Muscle of back (tissue), 3 donors: ENCODE measurements at regions not wholly inside any gene's neighbourhood (a gene's known extent, or its start where the extent isn't known, plus 50 kb on each side); places are given as distances from the start of the nearest gene placed in this dataset.
A peak's percentile ranks its signal among the peaks of the same experiment; 100 is the strongest.

Experiments used
- DNase-seq, 3 donors: peaks; one replicate each; pipeline versions ENCODE4 v3.0.0 to v3.0.0-alpha.2; 2013

GRCh38 chr9:120009856-120010255 is 570.1 kb downstream of the CDK5RAP2 start:
- DNase-seq, result no peak

GRCh38 chr9:120001536-120001935 is 578.4 kb downstream of the CDK5RAP2 start:
- DNase-seq, result peak in 1 of 3 donors; percentile 33

DNA sequence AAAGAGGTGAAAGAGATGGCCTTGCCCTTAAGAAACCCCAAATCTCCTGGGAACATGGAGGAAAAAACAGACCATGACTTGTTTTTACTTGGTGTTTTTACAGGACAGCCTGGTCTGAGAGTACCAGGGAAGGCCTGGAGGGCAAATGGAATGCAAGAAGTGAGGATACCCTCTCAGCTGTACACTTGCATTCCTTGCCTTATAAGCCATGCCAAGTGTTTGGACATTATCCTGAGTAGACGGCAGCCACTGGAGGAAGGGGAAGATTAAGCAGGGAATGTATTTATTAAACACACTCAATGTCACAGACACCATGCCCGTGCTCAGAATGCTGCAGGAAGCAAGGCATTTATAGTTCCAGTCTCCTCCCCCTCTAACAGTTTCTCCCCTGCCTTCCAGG is 581.4 kb downstream of the CDK5RAP2 start:
- DNase-seq, result no peak

GRCh38 chr9:119991797-119992196 is 588.2 kb downstream of the CDK5RAP2 start:
- no peak for DNase-seq

DNA sequence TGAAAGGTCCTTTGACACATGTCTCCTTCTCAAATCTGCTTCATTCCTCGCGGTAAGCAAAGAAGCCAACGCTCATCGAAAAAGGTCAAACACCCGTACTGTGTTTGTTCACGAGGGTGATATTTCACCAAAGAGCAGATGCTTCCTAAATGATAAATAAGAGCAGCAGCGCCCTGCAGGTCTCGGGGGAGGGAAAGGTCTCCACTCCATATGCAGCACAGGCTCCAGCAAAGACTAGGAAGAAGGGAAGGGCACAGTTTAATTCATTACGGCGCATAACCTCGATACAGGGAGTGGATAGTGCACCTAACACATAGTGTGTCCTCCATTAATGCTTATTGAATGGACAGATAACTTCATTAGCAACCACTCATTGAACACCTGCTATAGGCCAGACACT is 593.3 kb downstream of the CDK5RAP2 start:
- no peak for DNase-seq

DNA sequence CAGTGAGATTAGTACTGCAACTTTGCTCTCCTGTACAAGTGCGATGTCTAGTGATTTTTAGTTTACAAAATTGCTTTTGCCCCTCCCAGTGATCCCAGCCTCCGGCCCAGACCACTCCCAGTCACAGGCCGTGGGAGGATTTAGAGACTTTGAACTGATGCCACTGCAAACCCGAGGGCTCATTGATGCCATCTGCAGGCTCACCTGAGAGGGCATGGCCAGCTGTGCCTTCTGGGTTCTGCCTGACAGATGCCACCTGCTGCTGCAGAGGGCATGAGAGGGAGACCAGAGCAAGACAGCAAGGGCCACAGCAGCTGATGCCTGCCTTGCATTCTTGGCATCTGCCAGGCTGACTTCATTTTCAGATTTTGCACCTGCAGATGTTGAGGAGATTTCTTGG is 593.8 kb downstream of the CDK5RAP2 start:
- DNase-seq, result no peak

- no peak for DNase-seq
Measured at GRCh38 chr9:119974026-119974425, 604.8 kb upstream of the BRINP1 start.

DNA sequence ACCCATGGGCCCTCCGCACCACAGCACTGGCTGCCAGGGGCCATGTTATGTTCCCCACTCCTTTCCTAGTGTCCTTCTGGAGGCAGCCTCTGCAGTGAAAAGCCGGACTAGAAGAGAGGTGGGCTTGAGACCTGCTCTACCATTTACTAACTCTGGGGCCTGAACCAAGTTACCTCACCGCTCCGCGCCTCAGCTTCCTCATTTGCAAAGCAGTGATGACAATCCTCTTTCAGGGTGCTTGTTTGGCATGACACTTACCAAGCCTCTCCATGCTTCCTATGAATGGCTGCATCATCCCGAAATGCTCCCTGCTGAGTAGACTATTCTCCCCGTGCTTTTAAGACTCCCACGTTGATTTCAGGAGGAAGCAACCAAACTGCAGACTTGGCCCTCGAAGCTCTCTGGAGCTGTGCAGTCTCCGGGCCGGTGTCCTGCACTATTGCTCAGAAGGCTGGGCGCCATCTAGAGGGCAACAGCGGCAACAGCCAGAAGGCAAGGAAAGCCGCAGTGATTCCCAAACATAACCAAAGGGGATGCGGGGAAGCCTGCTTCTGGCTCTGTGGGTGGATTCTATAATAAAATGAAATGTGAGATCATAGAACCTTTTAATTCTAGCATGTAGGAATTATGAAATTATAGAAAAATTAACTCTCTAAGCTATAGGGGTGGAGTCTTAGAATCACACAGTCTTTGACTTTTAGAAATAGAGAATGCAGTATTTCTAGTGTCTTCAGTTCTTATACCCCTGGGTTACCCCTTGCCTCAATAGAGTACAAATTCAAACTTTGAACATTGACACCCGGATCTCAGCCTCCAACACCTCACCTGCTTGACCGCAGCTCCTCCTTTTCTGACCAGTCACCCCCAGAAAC is 599.8 kb upstream of the BRINP1 start:
- peak; percentile 59 to 80 (median 63) for DNase-seq

DNA sequence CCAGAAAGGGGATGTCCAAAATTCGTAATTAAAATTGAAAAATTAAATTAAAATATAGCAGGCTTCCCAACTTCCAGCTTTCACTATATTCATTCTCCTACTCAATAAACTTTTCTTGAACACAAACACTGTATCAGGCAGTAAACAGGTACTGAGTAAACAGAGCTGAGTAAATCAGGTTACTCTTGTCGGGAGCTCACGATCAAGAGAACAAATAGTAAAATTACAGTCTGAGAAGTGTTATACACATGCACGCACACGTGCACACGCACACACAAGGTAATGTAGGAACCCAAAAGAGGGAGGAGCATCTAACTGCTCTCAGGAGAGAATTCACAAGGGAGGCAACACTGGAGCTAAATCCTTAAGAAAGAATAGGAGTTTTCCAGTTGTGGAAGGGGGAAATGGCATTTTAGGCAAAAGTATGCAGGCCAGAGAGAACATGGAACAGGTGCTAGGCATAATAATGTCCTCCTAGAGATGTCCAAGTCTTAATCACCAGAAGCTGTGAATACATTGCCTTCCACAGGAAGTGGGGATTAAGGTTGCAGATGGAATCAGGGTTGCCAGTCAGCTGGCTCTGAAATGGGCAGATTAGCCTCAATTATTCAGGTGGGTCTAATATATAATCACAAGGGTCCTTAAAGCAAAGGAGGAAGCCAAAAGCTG is 598.8 kb upstream of the BRINP1 start:
- DNase-seq, result no peak

DNA sequence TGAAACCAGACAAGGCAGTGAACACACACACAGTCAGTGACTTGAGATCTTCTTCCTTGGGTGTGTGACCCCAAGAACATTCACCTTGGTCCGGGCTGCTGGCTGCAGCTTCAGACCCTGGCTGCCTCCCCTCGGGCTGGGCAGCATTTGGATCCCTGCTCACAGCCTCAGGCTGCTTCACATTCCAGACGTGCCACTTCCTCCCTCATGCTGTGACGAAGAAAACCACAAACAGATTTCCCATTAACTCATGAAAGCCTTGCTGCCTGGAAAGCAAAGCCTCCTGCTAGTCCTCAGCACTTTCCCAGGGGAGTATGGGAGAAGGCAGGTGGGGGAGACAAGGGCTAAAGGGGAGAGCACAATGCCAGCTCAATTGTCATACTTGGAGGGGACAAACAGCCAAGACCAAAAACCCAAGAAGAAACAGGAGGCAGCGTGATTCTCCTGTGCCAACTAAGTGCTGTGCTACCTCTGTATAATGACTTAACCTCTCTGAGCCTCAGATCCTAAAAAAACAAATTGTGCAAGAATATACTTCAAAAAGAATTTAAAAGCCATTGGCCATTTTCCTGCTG is 594.6 kb upstream of the BRINP1 start:
- DNase-seq, result peak; percentile 9 to 89 (median 22)

DNA sequence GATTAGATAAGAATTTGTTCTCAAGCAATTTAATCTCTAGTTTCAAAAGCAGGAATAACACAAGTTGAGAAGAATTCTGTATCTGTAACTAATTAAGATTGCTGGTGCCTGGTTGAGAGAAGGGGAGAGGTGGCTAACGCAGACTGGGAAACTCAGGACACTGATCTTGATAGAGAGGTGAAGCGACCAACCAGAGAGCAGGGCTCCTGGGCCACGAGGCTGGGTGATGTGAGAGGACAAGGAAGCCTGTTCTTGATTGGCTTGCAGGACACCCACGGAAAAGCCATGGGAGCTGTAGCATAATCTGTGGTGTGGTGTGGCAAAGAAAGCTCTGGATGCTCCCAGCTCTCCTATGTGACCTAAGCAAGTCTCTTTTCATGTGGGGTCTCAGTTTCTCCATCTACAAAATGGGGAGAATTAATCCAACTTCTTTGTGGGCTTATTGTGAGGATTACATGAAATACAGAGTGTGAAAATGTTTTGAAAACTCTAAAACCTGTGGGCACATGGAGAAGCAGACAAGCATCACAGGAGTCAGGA is 594.1 kb upstream of the BRINP1 start:
- peak in 1 of 3 donors; percentile 86 for DNase-seq

DNA sequence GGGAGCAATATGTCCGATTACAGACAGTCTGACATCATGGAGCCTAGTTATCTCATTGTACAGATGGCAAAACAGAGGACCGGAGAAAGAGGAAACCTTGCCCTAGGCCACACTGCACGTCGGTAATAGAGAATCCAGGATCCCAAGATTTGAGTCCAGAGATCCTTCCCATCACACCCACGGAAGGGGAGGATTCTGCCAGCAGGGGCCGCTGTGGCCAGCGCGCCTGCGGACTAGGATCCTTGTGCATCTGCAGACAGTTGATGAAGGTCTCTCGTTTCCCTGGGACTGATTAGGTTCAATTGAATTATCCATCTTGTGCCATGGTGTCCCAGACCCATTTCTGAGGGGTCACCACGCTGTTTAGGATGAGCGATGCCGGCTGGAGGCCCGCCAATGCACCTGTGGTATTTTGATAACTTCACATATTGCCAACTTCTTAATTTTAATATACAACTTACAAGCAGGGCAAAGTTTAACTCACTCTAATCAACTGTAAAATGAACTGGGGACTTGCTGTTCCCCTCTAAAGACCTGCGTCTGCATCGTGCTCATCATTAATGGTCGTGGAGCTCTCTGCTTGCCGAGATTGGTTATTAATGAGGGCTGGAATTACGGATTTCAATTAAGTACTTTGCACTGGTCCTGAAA is 592.7 kb upstream of the BRINP1 start:
- DNase-seq, result peak; percentile 10 to 26 (median 15)

DNA sequence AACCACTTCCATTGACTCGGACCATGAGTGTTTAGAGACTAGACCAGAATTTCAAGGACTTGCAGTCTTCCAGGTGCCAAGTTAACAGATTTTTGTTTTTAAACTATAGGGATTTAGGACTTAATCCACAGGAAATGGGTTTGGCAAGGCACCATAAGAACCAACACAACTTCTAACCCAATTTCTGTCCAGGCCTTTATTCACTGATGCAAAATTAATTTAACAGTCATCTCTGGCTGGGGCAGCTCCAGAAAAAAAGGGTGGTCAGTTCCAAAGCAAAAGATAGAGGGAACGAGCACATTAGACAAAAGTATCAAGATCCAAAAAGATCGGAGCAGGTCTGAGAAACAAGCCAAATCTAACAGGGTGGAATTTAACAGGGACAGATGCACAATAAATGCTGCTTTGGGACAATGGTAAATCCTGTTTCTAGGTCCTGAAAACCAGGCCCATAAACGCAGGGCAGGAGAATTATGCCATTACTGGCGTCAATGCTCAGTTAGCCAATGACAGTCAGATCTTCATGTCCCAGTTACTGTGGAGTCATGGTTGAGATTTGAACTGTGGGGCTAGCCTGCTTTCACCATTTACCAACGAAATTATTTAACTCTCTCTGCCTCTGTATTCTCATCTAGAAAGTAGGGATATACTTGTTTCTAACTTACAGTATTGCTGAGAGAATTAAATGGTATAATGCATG is 590.8 kb upstream of the BRINP1 start:
- DNase-seq, result no peak

- DNase-seq, result peak in 1 of 3 donors; percentile 36
Measured at GRCh38 chr9:119956111-119956510, 586.9 kb upstream of the BRINP1 start.

GRCh38 chr9:119955276-119955675 is 586.0 kb upstream of the BRINP1 start:
- no peak for DNase-seq

GRCh38 chr9:119951591-119951990 is 582.4 kb upstream of the BRINP1 start:
- DNase-seq, result no peak

DNA sequence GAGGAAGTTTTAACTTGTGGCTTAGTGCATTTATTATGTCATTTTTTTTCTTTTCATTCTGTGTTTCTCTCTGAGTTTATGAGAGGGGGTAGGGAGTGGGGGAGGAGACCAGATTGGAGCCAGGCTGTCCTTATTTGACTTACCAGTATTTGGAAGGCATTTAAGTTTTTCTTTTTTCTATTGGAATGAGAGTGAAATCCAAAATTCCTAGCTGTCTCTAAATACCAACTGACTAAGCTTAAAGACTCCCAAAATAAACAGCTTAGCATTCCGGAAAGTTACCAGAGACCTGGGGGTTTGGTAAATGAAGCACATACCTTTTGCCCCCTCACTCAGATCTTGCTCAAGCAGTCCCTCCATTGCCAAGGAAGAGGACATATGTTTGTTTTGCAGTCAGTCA is 581.9 kb upstream of the BRINP1 start:
- peak in 1 of 3 donors; percentile 82 for DNase-seq

DNA sequence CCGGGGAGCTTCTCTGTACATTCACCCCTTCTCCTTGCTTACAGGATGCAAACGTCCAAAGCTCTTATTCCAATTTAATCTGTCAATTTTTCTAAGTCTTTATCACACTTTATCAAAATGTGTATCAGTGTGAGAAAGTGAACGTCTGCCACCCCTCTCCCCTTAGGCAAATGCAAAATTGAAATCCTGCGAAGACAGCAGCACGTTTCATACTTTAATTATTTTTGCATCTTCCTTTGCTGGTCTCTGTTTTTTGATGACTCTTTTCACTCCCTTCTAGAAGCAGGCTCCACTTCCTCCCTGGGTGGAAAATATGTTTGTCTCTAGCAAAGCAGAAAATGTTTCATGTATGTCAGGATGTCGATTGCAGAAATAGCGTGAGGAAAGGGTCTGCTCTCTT is 576.5 kb upstream of the BRINP1 start:
- DNase-seq, result no peak

DNA sequence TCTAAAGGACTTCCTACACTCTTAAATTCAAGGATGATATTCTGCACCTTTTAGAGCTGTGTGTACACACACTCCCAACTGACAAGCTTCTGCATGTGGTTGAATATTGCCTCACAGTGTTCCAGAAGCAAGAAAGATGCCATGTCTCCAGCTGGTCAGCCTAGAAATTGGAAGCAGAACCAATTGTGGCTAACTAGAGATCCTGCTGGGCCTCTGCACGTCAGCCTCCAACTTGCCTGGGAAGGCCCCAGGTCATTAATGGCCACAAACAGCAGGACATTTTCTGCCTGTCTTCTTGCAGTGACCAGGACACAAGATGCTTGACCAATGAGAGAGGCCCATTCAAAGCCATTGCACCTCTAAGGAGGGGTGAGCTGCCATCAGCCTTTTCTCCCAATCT is 571.9 kb upstream of the BRINP1 start:
- no peak for DNase-seq

- no peak for DNase-seq
Measured at GRCh38 chr9:119938871-119939270, 569.6 kb upstream of the BRINP1 start.

DNA sequence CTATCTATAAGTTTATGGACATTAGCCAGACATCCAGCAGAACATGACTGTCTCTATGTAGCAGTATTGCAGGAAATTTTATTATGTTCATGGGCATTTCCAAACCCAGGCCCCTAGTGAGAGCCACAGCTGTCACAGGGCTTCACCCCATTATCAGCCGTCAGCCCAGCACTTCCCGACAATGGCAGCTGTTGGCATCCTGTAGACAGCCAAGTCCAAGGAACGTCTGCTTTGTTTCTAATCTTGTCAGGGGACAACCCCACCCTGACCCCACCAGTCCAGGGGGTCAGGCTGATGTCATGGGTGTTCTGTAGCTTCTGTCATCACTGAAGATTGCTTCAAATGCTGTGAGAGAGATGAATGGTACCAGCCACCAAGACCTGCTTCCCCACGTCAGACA is 565.3 kb upstream of the BRINP1 start:
- peak in 2 of 3 donors; percentile 5 to 7 for DNase-seq
